GM21423 (cell line): ENCODE measurements at regions not wholly inside any gene's neighbourhood (a gene's known extent, or its start where the extent isn't known, plus 50 kb on each side); places are given as distances from the start of the nearest gene placed in this dataset.
A peak's percentile ranks its signal among the peaks of the same experiment; 100 is the strongest.

ENCODE experiments used
- ATAC-seq: cut with Tn5 transposase; IDR thresholded peaks from one replicate; pipeline ENCODE4 v1.9.1; 2021; ENCODE audit warnings: mild to moderate bottlenecking, moderate library complexity; ENCODE audit not compliant: unreplicated experiment

DNA sequence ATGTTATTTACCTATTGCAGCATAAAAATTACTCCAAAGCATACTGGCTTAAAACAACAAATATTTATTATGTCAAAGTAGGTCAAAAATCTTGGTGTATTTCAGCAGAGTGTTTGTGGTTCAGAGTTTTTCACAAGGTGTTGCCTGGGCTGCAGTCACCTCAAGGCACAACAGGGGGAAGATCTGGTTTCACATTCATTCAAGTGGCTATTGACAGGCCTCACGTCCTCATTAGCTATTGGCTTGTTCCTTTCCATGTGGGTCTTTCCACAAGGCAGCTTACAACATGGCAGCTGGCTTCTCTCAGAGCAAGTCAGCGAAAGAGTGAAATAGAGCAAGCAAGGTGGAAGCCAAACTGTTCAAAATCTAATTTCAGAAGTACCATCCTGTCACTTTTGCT lies 602.9 kb downstream of the OLFM4 start:
- ATAC-seq: no peak

DNA sequence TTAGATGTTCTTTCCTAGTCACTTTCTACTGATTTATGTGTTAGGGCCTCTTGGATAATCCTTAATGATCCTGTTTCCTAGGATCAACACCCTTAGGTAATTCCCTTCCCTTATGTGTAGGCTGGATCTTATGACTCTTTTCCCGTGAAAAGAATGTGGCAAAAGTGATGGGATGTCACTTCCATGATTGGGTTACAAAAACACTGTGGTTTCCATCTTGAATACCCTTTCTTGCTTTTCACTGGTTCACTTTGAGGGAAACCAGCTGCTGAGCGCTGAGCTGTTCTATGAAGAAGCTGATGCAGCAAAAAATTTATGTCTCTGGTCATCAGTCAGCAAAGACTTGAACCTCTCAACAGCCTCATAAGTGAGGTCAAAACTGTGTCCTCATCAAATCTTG lies 609.4 kb downstream of the OLFM4 start:
- ATAC-seq: no peak

DNA sequence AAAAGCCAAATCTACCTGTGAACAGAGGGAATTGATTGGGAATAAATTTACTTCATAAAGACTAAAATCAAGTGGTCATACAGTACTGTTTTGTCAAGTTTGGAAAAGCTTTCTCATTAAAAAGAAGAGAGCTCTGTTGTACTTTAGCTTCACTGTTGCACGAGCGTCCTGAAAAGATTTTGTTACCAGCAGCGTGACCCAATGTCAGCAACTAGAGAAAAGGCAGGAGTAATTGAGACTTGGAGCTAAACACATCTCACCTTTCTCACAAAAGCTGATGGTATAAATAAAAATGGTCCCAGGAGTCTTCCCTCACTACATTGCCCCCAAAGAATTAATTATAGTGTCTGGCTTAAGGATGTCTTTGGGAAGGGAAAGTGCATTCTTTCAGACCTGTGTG lies 613.7 kb downstream of the OLFM4 start:
- ATAC-seq: no peak

DNA sequence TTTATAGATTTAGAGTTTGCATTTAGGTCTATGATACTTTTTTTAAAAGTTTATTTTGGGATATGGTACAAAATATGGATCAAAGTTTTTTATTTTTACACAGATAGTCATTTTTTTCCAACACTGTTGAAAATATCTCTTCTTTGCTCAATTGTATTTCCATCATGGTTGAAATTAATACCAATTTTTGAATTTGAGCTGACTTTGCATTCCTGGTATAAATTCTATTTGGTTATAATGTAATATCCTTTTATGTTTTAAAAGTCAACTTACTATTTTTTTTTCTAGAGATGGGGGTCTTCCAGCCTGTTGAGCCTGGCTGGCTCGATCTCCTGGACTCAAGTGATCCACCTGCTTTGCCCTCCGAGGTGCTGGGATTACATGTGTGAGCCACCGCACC lies 620.1 kb downstream of the OLFM4 start:
- ATAC-seq: no peak

DNA sequence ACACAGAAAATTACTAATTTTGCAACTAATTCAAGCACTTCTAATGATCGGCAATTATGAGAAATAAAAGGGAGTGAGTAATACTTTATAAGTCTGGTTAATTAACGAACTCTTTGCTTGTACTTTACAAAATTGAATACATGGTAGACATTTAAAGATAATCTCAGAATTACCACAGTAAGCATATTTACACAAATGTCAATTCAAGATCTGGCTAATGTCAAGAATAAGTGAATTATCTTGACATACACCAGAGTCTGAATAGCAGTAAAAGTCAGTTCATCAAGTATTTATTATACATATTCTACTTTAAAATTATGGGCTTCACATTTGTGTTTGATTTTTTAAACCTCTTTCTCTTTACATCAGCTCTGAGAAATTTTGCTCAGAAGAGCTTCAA lies 643.4 kb downstream of the OLFM4 start:
- ATAC-seq: no peak

- no peak for ATAC-seq
These were observed 654.5 kb downstream of the OLFM4 start for GRCh38 chr13:53683146-53683545.

DNA sequence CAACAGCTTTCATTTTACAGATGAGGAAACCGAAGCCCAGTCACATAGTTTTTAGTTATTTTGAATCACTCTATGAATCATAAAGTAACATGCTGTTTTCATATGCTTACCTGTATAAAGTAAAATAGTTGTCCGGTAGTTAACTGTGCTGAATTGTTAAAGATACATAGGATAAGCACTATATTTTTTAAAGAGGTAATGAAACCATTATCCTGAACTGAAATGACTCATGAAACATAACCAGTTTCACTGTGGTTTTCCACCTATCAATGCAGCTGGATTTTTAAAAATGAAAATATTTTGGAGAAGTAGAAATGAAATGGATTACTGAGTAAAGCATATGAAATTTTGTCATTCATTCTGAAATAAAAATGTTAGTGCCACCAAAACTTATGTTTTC lies 655.0 kb downstream of the OLFM4 start:
- ATAC-seq: no peak

DNA sequence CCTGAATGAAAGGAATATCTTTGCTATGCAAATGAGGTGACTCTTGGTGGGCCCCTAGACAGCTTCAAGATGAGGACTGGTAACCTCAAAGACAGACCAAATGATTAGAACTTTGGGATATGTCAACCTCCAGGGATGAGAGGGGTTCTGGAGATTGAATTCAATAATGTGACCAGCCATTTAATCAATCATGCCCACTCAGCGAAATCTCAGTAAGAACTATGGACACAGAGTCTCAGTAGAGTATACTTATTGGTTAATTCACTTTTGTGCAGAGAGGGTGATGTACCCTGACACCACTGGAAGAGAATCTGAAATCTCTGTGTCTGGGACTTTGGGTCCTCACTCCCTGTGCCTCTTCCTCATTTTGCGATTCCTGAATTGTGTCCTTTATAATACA lies 662.8 kb downstream of the OLFM4 start:
- no peak for ATAC-seq

DNA sequence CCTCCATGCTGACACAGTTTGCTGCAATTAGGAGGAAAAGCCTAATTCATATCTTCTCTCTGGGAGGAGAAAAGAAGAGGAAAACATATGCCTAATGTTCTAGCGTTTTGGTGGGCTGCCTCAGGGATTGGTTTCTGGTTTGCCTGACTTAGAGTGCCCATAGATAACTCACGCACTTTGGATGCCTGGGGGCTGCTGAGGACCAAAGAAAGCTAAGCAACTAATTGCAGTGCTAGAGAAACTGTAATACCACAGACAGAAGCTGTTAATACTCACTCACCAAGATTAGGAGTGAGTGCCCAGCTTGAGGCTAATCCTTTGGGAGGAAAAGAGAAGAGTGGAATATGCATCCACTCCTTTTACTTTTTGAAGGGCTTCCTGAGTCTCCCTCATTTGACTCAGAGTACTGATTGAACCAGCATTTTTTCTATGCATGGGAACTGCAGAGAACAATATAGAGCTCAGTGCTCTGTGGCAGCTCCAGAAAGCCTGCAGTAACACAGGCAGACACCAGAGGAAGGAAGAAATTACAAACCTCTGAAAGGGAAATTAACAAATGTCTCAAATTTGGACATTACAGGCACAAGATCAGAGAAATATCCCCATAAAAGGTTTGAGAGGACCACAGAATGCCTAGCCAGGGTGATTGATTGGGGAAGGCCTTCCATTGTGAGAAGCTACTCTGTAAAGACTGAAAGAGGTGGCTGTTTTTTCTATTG lies 666.4 kb downstream of the OLFM4 start:
- no peak for ATAC-seq

- ATAC-seq: no peak
These were observed 674.9 kb downstream of the OLFM4 start for GRCh38 chr13:53703371-53704080.

- ATAC-seq: no peak
These were observed 690.7 kb downstream of the OLFM4 start for GRCh38 chr13:53719281-53719680.

GRCh38 chr13:53732664-53733063 lies 704.1 kb downstream of the OLFM4 start:
- no peak for ATAC-seq

- no peak for ATAC-seq
These were observed 715.3 kb downstream of the OLFM4 start for GRCh38 chr13:53743906-53744305.

DNA sequence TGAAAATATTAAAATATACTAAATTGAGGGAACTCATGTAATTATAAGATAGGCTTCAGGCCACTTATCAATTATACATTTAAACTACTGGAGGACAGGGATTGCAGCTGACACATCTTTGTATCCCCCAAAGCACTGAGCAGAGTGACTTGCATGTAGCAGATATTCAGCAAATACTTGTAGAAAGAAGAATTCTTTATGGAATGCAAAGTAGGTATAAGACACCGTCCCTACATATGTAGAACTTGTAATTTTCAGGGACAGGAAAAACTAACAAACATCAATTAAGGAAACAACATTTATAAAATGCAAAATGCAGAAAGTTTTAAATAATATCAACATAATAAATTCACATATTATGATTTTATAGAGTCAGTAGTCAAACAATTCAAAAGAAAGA lies 719.2 kb downstream of the OLFM4 start:
- ATAC-seq: no peak

GRCh38 chr13:53749306-53749705 lies 720.7 kb downstream of the OLFM4 start:
- no peak for ATAC-seq

DNA sequence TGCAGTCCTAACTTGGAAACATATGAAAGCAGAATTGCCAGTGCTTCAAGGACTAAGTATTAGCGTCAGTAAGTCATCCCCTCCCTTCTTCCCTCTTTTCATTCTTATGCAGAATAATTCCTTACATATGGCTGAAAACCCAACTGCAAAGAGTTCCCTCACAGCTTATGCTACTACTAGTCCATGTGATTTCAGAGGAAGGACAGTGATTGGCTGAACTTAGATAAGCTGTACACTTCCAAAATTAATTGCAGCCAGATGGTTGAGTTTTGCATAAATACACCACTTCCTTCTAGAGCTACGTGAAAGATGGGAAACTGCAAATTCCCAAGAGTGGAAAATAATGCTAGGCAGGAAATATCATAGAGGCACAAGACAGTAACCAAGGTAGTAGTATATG lies 730.4 kb downstream of the OLFM4 start:
- no peak for ATAC-seq

DNA sequence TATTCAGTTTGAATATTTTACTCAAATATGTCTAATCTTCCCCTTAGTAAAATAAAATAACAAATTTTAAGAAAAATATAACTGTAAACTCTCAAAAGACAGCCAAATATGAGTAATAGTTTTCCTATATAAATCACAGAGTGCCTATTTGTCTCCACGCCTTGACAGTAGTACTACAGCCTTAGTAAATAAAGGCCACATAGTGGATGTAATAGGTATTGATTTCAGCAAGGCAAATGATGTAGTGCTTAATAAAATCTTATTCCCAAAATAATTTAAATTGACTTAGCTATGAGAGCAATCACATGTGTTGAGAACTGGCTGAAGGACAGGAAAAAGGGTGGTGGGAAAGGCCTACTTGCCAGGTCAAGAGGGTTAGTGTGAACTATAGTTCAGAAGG lies 747.2 kb downstream of the OLFM4 start:
- ATAC-seq: no peak

- ATAC-seq: no peak
These were observed 750.3 kb downstream of the OLFM4 start for GRCh38 chr13:53778937-53779336.

DNA sequence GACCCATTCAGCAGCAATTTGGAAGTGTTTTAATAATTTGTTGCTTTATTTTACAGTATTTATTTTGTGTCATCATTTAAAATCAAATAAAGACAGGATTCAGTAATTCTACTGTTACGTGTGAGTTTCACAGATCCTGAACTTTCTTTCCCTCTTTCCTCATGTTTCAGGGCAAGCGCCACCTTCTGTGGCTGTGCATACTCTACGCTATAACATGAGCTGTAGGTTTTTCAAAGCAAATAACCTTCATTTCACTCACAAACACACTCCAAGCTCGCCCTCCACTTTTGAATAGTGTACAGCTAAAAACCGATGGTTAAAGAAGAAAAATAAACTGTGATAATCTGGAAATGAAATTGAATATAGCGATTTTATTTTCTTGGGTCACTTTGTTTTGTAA lies 753.3 kb downstream of the OLFM4 start:
- no peak for ATAC-seq

DNA sequence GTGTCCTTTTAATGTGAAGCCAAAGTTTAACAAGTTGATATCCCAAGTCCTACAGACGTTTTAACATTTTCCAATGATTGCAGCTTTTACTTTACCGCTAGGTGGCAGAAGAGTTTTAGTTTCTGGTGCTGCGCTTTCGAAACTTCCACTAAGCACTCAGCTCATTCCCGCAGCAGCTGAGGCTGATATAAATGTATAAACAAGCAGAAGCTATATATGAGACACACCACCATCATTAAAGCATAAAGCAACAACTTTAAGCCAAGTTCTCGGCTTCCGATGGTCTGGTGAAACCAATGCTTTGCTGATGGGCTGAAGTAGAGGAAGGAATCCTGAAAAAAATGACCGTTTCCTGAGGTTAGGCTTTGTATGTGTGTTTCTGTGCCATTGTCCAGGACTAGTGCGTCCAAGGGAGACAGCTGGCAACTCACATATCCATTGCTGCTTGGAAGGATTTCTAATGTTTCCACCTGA lies 753.9 kb downstream of the OLFM4 start:
- peak; percentile 76 for ATAC-seq

GRCh38 chr13:53783471-53783870 lies 754.9 kb downstream of the OLFM4 start:
- no peak for ATAC-seq

GRCh38 chr13:53788286-53788685 lies 759.7 kb downstream of the OLFM4 start:
- no peak for ATAC-seq

GRCh38 chr13:53800011-53800410 lies 771.4 kb downstream of the OLFM4 start:
- ATAC-seq: no peak
